GM18867 (cell line): ENCODE measurements at regions not wholly inside any gene's neighbourhood (a gene's known extent, or its start where the extent isn't known, plus 50 kb on each side); places are given as distances from the start of the nearest gene placed in this dataset.
"Not testable (repeated sequence)": the region's sequence is repeated elsewhere in the genome, so short reads cannot be mapped to it uniquely, and the experiment has no call there.

Experiments
- ATAC-seq: cut with Tn5 transposase; IDR thresholded peaks from one replicate; pipeline ENCODE4 v1.9.1; 2021; ENCODE audit warnings: mild to moderate bottlenecking, moderate library complexity; ENCODE audit not compliant: unreplicated experiment

DNA sequence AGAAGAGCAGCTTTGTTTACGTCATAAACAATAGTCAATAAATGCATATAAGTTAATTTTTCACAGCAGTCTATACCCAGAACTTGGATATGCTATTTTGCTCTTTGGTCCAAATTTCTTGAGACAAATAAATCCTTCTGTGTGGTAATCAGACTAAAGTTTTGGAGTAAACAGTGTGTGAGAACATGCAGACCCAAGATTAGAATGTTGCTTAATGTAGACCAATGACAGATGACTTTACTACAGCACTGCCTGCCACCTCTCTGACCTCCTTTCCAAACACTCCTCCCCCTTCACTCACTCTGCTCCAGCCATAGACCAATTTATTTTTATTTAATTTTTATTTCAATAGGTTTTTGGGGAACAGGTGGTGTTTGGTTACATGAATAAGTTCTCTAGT lies 115.3 kb upstream of the TANK start:
- ATAC-seq, result no peak

DNA sequence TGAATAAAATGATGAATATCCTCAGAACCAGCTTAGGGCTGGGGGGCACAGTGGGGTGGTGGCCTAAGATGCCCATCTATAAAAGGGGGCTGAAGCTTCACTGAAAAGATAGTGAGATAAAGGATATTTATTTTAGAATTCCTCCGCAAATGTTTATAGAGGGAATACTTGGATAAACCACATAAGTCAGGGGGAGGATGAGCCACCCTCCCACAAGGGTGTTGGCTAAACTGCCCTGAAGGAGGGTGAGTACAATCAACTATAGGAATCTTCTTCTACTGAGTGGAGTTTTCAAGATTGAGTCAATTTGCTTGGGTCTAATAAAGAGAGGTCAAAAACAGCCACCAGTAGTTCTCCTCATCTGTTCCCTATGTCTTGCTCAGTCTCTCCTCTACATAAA lies 114.5 kb upstream of the TANK start:
- no peak for ATAC-seq

DNA sequence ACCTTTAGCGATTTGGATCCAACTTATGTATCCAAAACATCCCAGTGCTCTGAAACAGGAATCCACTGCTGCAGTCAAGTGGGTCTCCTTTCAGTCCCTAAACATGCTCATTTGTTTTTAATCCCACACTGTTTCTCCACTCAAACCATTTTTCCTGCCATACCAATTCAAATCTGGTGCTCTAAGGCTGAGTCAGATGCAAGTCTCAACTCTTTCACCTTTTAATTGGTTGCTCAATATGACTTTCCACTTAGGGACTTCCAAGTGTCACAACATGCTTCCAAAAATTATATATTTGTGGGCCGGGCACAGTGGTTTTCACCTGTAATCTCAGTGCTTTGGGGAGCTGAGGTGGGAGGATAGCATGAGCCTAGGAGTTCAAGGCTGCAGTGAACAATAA lies 113.4 kb upstream of the TANK start:
- ATAC-seq, result no peak

DNA sequence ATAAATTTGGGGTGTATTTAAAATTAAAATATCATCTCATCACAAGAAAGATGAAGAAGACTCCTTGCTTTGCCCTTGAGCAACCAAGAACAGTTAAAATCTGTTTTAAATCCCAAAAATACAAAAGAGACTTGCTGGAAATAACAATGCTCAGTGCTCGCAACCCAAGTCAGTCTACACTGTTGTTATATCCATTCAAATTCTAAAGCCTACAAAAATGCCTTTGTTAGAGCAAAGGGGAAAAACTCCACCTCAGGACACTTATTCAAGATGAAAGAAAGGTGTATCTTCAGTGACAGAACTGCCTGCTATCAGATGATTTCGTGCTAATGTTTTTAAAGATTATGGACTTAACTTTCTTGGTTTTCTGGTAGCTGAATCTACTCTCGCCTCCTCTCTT lies 111.9 kb upstream of the TANK start:
- no peak for ATAC-seq

DNA sequence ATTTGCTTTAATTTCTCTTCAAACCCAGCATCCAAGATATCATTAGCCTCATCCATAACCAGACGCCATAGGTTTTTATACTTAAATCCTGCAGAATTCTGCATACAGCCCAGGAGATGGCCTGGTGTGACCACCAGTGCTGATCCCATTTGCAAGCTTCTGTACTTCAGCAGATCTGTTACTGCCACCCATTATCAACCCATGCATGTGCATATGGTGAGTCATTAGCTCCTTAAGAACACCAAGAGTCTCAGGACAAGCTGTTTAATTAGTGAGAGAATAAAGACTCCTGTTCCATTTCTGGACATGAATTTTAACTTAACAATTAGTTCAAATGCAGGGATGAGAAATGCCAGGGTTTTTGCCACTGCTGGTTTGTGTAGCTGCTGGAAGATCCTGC lies 110.7 kb upstream of the TANK start:
- no peak for ATAC-seq

DNA sequence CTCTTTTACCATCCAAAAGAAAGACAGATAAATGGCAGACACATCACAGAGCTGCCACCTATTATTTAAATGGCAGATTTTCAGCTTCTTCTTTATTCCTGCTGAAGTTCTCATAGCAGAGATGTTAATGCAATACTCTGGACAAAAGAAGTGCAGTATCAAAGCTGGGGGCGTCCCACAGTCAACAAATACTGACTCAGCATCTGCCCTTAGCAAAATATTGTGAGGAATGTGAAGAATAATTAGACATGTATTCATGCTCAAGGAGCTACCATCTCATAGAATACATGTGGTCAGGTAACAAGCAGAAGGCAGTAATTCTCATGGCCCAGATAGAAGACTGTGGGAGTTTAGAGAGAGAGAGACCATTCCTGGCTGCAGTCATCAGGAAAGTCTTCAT lies 108.0 kb upstream of the TANK start:
- ATAC-seq, result no peak

DNA sequence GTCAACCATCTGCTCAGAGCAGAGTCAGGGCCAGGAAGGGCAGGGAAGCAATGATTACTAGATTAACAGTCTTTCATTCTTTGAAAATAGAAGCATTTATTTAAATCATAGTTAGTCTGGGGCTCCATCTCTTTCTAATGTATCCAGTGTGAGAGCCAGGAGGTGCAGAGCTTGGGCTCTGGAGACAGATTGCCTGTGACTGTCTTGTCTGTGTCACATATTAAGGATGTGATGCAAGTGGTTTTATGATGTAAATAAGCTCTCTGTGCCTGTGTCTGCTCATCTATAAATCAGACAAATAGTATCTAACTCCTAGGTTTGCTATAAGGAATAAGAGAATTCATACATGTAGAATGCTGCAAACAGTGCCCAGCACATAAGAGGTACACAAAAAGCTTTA lies 104.9 kb upstream of the TANK start:
- ATAC-seq, result no peak

DNA sequence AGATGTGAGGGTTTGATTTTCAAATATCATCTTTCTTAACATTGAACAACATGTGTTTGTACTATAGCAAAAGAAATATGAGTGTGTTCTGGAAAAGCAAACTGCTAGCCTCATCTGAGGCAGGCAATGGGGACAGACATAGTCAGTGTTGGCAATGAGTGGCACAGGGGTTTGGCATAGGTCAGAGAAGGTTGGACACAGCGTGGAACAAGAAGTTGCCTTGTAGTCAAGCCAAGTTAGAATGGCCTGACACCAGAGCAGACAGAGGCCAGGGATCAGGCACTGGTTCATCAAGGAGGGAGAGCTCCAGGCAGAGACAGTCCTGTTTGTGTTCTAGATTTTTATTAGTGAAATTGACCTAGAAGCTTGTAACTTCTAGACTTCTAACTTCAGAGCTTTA lies 100.8 kb upstream of the TANK start:
- ATAC-seq, result no peak

DNA sequence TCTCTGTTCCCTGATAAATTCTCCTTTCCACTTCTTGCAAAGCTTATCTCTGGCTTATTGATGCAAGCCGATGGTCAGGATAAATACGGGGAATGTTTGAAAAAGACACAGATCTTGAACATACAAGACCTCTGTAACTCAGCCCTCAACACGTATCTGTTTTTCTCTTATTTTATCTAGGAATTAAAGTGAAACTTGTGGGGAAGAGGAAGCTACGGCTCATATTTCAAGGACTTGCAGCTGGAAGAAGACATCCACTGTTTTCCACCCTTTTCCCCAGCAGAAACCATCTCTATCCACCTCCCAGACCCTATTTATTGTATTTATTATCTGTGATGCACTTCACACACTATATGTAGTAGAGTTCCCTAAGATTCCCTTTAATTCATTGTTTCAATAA lies 98.4 kb upstream of the TANK start:
- ATAC-seq, result no peak

DNA sequence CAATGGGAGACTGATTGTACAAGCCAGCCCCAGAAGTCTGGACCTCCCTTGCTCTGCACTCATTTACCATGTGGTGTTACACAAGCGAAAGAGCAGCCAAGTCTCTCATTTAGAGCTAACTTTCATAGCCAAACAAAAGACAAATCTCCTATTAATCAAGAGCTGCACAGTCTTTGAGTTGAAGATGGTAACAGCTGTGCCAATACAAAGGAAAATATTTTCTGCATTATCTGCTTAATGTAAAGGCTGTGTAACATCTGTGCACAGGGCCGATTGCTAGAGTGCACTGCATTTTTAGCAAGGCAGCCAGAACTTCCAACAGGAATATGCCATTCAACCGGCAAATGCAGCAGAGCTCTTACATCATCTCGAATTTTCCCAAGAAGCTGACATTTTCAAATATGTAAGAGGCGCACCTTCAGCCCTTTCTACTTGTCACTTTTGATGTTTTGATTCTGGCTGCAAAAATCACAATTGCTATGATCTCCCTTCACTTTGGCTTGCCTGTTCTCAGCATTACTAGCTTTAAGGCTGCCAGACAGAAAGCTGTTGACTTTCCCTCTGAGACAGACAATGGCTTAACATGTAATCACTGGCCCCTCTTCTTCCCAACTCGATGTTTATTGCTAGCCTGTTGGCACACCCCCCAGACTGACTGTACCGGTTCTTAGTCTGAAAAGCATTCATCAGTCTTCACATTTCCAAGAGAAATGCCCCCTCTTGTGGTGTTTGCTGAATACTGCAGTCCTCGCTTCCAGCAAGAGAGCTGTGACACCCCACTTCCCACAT lies 96.9 kb upstream of the TANK start:
- ATAC-seq, result peak; percentile 94

DNA sequence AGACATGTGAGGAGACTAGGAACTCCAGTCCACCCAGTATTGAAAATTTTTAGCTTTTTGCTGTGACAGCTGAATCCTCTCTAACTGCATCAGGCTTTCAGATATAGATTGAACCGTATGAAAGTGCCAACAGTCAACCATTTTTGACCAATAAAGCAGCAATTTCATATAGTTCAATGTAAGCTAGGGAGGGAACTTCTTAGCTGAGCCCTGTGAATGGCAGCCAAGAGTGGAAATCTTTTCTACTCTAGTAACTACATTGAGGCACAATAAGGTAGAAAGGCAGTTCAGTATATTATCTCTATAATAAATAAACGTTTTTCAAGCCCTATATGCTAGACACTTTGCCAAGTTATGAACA lies 96.3 kb upstream of the TANK start:
- peak; percentile 27 for ATAC-seq

DNA sequence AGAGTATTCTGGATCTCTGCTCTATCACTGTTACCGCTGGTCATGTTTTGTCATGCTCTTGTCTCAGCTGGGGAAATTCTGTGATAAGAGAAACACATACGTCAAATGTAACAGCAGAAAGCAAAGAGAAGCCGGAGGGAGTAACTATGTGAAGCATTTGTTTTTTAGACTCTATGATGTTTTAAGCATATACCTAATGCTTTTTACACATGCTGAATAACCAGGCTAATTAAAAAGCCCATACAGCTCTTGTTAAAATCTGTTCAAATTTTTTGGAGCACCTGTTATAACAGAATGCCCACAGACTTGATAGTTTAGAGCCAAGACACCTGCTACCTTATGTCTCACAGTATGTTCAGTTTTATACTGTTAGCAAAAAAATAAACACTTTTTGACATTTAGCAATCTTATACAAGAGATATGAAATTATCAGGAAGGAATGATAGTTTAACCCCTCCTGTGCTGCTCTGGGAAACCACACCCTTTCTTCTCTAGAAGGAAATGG lies 92.3 kb upstream of the TANK start:
- no peak for ATAC-seq

DNA sequence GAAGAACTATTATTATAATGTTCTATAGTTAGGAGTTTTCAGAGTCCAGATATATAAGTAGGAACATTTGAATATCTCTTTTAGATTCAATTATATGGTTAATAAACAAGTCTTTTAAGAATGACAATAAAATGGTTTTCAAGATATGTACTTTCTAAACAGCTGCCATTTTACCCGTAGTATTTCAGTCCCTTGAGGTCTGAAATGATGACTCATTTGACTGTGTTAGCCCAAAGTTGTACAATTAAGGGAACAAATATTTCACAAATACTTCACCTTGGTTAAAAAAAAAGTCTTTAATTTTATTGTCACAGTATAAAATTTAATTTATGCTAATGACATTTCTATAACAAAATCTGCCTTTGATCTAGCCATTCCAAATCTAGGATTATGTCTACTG lies 91.6 kb upstream of the TANK start:
- ATAC-seq, result no peak

DNA sequence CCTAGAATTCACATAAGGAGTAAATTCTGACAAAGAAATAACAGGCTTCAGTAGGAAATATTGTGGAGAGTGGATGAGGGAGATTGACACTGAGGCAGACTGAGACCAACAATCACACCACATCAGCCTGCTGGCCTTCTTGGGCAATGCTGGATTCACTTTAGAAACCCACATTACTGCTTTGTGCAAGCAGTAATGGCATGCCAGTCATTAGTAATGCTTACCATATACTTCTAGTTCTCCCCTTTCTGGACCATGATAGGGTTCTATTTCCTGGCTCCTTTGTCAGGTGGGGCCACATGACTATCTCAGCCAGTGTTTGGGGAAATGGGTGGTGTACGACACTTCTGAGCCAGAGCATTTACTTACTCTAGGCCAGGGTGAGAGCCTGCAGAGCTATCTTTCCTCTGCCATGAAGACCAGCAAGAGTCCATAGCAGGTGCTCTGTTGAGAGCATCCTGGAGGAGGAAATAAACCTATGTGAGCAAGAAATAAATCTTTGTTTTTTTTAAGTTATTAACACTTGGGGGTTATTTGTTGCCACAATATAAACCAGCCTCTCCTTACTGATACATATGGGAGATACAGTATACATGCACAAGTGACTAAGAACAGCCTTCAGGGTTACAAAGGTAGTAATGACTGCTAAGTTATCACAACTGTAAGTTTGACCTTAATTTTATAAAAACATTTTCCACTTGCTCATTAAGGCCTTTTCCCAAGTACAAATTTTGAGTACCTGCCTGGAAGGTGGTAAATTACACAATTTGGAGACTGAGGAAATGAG lies 89.3 kb upstream of the TANK start:
- no peak for ATAC-seq

DNA sequence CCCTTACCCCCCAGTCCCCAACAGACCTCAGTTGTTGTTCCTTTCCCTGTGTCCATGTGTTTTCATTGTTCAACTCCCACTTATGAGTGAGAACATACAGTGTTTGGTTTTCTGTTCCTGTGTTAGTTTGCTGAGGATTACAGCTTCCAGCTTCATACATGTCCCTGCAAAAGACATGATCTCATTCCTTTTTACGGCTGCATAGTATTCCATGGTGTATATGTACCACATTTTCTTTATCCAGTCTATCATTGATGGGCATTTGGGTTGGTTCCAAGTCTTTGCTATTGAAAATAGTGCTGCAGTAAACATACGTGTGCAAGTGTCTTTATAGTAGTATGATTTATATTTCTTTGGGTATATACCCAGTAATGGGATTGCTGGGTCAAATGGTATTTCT lies 87.8 kb upstream of the TANK start:
- ATAC-seq, result not testable (repeated sequence)

DNA sequence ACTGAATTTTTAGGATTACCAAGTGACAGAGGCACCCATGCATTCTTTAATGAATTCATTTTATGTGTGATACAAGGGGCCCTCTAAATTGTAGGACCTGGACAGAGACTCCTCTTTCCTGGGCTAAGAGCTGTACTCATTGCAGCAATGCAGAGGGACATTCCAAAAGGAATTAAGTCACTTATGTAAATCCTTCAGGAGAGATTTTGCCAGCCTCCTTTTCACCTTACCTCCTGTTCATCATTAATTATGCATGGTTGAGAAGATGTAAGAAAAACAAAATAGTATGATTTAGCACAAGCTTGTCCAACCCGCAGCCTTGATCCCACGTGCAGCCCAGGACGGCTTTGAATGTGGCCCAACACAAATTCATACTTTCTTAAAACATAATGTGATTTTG lies 84.5 kb upstream of the TANK start:
- no peak for ATAC-seq

DNA sequence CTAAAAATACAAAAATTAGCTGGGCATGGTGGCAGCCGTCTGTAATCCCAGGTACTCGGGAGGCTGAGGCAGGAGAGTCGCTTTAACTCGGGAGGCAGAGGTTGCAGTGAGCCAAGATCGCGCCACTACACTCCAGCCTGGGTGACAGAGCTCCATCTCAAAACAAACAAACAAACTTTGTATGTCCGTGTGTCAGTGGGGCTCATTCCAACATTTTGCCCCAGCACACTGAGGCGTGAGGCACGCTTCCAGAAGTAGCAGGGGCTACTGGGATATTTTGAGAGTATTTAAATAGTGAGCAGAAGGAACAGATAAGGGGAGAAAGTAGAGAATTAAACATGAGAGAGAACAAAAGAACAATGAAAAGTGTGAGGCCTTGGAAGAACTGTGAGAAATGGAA lies 83.3 kb upstream of the TANK start:
- no peak for ATAC-seq

DNA sequence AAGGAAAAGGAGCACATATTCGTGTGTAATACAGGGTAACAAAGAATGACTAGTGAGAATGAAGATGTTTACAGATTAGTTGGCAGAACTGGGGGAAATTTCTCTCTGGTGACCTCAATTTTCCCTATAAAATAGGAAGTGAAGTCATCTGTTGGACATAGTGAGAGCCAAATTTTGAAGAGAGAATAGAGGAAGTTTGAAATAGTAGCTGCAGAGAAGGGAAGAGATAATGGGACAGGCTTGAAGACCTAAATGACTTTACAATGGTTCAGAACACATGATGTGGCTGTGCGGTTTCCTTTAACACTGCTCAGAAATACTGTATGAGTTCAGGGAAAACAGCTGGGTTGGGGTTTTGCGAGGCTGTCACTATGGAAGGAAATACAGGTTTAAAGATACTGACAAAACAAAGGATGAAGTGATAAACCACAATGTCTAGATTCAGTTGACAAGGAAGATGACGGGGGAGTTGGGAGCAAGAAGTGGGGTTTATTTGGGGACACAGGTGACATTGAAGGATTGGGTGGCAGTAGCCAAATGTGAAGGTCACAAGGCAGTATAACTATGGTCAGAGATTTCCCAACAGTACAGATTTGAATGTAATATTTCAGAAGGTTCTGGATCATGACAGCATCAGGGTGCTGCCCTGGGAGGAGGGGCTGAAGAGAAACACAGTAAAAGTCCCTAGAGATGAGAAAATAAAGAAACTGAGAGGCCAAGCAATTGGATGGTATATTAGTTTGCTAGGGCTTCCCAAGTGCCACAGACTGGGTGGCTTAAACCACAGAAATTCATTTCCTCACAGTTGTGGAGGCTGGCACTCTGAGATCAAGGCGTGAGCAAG lies 82.6 kb upstream of the TANK start:
- ATAC-seq, result peak; percentile 88

DNA sequence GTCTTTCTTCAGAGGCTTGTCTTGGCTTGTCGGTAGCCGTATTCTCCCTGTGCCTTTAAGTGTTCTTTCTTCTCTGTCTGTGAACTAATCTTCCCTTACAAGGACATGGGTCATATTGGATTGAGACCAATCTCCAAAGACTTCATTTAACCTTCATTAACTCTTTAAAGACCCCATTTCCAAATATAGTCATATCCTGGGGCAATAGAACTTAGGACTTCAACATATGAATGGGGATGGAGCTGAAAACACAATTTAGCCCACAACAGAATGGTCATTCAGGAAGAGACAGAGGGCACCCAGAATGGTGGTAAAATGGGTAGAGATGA lies 82.1 kb upstream of the TANK start:
- no peak for ATAC-seq

DNA sequence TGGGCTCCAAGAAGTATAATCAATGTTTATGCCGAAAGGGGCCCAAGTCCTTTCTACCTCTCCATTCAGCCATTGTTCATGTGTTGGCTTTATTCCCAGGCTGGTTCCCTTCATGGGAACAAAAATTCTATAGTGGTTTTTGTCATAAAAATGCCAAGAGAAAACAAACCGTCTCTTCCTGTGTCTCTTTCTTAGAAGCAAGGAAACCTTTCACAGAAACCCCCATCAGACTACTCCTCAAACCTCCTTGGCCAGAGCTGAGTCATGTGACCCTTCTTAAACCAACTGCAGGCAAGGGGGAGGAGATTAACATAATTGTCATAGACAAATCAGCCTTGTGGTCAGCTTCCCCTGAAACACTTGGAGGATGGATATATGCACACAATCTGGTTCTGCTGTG lies 75.1 kb upstream of the TANK start:
- no peak for ATAC-seq

DNA sequence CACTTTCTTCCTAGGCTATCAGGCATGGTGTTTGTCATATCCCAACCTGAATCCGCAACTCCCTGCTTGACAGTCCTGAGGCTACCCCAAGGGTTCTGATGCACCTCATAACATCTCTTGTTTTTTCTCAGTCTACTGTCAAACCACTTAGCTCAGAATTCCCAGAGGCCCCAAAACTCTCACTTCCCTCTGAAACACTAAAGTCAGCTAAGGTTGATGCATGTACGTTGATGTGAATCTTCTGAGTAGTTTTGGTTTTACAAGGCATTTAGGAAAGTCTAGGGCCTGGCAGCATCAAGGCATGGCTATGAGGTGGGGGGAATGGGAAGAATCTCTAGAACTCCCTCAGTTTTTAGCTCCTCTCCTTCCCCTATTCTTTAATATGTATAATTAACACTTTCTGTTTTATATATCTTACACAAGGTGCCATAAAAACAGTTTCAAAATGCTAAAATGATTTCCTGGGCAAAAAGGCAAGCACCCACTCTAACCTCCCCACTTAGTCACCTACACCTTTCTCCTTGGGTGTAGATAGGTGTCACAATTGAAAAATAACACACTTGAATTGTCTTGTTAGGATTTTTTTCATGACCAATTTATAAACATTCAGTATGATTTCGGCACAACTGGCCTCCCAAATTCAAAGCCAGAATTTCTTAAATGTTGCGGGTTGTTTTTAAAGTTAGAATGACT lies 71.4 kb upstream of the TANK start:
- peak; percentile 85 for ATAC-seq
